DMS114 treated with DMSO at 0.1 percent for 48 hours (cell line): ENCODE measurements at regions not wholly inside any gene's neighbourhood (a gene's known extent, or its start where the extent isn't known, plus 50 kb on each side); places are given as distances from the start of the nearest gene placed in this dataset.

Experiments used
- DNase-seq: peaks from one replicate; lab custom pipeline; 2025; ENCODE audit not compliant: unreplicated experiment; lab: John Stamatoyannopoulos, UW

- DNase-seq = no peak
These were observed 90.4 kb upstream of the PARD3B start for GRCh38 chr2:204454672-204455380.

DNA sequence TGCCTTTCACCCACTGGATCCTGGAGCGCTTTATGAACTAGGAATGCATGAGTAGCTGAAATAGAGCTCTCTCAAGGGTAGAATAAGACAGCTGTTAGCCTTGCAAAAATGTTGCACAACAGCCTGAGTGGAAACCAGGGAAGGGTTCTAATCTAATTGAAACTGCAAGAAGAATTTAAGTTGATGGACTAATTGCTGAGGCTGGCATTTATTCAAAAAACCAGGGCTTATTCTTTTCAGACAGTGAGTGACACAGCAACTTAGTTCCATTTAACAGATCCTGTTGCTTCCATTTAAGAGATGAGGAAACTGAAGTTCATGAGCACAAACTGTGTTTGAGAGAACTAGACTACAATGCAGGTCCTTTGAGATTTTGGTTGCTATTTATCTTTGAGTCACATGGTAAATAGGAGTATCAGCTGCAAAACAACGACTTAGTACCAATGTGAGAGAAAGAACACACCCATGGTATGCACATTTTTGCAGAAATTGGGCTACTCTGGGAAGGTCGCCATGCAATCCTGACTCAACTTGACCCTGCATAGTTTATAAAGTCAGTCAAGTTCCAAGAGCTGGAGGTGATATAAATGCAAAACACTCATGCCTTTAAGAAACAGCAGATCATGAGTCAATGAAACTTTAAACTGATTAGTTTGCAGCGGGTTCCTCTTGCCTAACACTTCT, 76.4 kb upstream of the PARD3B start:
- no peak for DNase-seq

GRCh38 chr2:204470178-204470620, 75.1 kb upstream of the PARD3B start:
- no peak for DNase-seq

DNA sequence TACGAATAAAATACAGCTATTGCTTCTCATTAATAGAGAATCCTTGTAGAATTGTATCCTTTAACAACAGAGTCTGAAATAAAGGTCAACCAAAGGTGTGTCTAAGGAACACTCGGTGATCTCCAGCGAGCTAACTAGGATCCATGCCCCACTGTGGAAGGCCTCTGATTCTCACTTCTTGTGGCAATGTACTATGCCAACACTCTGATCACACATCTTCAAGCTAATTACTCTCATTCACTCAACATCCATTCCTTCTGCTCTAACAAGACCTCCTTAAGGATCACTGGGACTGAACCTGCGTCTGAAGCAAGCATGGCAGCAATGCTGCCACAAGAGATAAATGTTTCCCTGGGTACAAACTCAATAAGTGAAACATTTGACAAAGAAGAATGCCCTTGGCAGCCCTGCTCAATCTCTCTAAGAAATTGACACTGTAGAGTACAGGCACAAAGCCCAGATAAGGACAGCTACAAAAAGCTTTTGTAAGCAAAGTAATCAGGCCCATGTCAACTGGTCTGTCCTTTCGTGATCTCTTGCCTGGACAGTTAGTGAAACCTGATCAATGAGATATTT, 74.6 kb upstream of the PARD3B start:
- no peak for DNase-seq

DNA sequence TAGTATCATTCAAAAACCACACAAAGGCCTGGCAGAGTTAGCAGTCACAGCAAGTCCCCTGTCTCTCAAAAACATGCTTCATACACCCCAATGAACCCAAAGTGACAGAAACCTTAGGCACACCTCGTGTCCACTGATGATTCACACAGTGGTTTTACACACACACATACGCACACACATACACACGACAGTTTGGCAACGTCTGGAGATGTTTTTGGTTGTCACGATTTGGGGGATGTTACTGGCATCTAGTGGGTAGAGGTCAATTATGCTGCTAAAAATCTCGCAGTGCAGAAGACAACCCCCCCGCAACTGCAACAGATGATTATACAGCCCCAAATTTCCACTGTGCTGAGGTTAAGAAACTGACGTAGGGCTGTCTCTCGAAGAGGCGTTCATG, 72.9 kb upstream of the PARD3B start:
- no peak for DNase-seq

- DNase-seq = no peak
These were observed 72.1 kb upstream of the PARD3B start for GRCh38 chr2:204473224-204473623.

GRCh38 chr2:204475399-204475798, 69.9 kb upstream of the PARD3B start:
- DNase-seq = no peak

DNA sequence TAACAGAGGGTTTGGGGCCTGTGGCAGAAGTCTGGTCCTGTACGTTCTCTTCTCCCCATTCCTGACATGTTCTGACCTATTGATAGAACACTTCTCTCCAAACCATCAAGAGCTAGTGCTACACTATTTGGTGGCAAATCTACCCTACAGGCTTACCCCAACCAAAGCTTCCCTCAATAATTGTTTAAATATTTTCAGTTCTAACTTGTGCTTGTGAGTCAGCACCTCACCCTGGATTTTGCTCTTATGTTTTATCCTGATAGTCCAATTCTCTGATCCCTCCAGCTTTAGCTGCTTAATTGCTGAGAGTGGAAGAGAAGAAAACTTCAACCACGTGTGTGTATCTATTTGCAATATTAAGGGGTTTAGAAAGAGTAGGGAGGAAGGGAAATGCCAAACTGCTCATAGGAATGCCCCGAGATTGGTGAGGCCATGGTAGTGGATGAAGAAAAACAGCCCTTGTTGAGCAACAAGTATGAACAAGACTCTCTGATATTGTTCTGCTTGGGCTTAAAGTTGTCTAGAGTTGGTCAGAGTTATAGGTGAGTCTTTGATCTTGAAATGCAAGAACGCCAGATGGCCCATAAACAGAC, 67.8 kb upstream of the PARD3B start:
- DNase-seq = no peak

DNA sequence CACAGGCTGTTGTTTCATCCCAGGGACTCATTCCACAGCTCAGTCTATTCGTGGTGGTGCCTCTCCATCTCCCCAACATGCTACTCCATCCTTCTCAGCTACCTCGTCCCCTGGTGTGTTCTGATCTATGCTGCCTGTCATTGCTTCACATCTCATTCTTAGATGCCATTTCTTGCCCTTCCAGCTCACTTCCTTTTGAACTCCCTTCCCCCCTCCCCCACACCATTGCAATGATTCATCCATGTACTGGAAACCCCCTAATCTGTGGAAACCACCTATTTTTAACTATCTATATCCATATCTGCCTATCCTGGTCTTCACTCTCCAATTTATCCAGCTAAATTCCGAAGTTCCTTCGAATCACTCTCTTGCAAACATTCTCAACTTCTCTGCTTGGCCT, 65.7 kb upstream of the PARD3B start:
- no peak for DNase-seq

DNA sequence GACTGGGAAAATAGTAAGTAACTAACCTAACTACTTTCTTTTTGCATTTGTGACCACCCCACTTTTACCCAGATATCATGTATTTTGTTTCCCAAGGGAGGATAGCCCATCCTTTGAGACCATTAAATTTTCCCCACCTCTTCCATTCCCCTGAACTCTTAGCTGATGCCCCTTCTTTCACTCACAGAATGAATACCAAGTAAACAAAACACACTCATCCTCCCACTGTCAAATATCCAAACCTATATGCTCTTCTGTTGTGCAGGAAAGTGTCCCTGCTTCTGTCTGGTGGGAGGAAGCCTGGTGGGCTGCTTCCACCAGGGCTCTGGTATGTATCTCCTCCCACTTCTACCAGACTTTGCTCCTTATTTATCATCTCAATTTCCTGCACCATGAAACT, 64.6 kb upstream of the PARD3B start:
- DNase-seq = no peak

- DNase-seq = no peak
These were observed 61.6 kb upstream of the PARD3B start for GRCh38 chr2:204483608-204484081.

GRCh38 chr2:204486321-204486720, 59.0 kb upstream of the PARD3B start:
- no peak for DNase-seq

DNA sequence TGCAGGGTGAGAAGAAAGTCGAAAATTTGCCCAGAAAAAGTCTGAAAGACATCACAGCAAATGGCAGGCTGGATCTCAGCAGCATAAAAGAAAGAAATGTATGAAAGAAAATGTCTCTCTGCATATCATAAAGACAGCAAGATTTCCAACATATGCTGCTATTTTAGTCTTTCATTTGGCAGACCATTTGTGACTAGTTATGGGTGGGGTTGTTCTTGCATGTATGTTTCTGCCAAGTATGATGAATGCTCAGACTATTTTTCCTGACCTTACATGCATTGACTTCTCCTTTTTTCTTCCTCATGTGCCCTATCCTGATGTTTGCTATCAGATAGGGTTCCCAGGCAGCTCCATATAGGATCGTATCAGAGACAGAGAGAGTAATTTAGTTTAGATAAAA, 58.5 kb upstream of the PARD3B start:
- DNase-seq = no peak

DNA sequence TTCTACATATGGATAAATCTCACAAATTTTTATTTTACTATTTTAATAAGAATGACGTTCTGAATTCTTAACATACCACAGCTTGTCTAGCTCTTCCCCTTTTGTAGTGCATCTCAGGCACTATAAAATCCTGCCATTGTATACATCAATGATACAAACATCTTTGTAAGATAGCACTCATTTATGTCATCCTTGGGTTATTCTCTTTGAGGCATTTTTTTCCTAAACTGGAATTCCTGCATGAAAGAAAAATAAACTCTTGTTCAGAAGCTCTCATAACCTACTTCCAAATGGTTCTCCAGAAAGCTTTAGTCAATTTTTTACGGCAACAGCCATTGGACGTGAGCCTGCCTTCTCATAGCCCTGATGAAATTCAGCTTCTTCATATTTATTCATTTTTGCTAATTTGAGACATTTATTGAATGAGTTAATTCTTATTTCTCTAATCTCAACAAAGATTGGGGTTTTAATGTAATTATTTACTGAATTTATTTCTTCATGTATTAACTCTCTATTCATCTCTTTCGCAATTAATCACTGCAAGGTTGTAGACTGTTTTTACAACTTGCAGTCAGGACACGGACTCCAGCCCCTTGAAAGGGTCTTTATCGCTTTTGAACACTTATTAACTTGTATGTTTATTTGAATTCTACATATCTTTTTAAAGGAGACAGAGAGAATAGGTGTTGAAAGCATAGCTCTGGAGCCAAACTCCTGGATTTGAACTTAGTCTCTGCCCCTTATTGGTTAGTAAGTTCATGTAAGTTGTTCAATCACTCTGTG, 57.6 kb upstream of the PARD3B start:
- no peak for DNase-seq

- no peak for DNase-seq
These were observed 53.7 kb upstream of the PARD3B start for GRCh38 chr2:204491528-204491927.

GRCh38 chr2:204492417-204492816, 52.9 kb upstream of the PARD3B start:
- DNase-seq = no peak

GRCh38 chr2:204494681-204495080, 50.6 kb upstream of the PARD3B start:
- no peak for DNase-seq

- no peak for DNase-seq
These were observed 49.9 kb upstream of the PARD3B start for GRCh38 chr2:204495381-204495780.
